ENCODE measurements at regions not wholly inside any gene's neighbourhood (a gene's known extent, or its start where the extent isn't known, plus 50 kb on each side); places are given as distances from the start of the nearest gene placed in this dataset.
"Not testable (repeated sequence)": the region's sequence is repeated elsewhere in the genome, so short reads cannot be mapped to it uniquely, and the experiment has no call there.

DNA sequence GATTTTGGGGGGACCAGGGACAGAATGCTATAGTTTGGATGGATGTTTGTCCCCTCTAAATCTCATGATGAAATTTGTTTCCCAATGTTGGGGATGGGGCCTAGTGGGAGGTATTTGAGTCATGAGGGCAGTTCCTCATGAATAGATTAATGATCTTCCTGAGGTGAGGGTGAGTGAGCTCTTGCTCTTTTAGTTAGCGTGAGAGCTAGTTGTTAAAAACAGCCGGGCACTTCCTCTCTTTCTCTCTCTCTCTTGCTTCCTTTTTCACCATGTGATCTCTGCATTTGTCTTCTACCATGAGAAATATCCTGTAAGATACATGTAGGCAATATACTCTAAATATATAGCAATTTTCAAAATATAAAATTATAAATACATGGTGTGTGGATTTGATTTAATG, 290.8 kb upstream of the PCDH9 start:
- Mint-ChIP-seq H3K36me3 (ENCODE audit: low read depth) (no peaks in the 10 kb centered on the region), H3K27ac (no peak overlapping the region), H3K4me1 (no peaks in the 10 kb centered on the region), H3K4me3 (no peak overlapping the region), H3K9me3 (peaks cover 9% of the 10 kb centered on the region), H3K27me3 (no peaks in the 10 kb centered on the region)
- ATAC-seq (replicated peaks) = no peak

DNA sequence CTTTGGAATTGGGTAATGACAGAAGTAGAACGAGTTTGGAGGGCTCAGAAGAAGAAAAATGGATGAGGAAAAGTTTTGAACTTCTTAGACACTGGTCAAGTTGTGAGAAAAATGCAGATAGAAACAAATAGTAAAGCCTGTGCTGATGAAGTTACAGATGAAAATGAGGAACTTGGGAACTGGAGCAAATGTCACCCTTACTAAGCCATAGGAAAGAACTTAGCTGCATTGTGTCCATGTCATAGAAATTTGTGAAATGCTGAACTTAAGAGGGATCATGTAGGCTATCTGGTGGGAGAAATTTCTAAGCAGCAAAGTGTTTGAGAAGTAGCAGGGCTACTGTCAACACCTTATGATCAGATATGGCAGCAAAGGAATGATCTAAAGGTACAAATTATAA, 289.2 kb upstream of the PCDH9 start:
- H3K36me3 Mint-ChIP-seq (ENCODE audit: low read depth) = no peaks in the 10 kb centered on the region
- no peak overlapping the region for H3K4me3 Mint-ChIP-seq
- H3K4me1 Mint-ChIP-seq = no peaks in the 10 kb centered on the region
- no peaks in the 10 kb centered on the region for H3K27me3 Mint-ChIP-seq
- no peak for ATAC-seq (replicated peaks)
- no peak overlapping the region for H3K27ac Mint-ChIP-seq
- H3K9me3 Mint-ChIP-seq = no peaks in the 10 kb centered on the region

DNA sequence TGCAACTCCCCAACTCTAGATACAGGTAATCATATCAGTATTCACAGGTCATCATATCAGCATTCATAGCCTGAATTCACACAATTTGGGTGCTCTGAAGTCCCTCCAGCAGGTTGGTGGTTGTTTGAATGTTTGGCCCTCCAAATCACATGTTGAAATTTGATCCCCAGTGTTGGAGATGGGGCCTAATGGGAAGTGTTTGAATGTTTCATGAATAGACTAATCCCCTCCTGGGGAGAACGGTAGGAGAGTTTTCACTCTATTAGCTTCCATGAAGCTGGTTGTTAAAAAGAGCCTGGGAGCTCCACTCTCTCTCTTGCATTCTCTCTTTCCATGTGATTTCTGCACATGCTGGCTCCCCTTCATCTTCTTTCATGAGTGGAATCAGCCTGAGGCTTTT, 288.6 kb upstream of the PCDH9 start:
- Mint-ChIP-seq H3K27ac (no peak overlapping the region), H3K27me3 (no peaks in the 10 kb centered on the region), H3K9me3 (no peaks in the 10 kb centered on the region), H3K4me1 (no peaks in the 10 kb centered on the region), H3K4me3 (no peak overlapping the region), H3K36me3 (ENCODE audit: low read depth) (no peaks in the 10 kb centered on the region)
- ATAC-seq (replicated peaks) = no peak

GRCh38 chr13:67515895-67516294, 285.8 kb upstream of the PCDH9 start:
- no peak for ATAC-seq (replicated peaks)
- Mint-ChIP-seq H3K9me3 (no peaks in the 10 kb centered on the region), H3K4me3 (no peak overlapping the region), H3K27me3 (no peaks in the 10 kb centered on the region), H3K36me3 (ENCODE audit: low read depth) (no peaks in the 10 kb centered on the region), H3K27ac (no peak overlapping the region), H3K4me1 (no peaks in the 10 kb centered on the region)

DNA sequence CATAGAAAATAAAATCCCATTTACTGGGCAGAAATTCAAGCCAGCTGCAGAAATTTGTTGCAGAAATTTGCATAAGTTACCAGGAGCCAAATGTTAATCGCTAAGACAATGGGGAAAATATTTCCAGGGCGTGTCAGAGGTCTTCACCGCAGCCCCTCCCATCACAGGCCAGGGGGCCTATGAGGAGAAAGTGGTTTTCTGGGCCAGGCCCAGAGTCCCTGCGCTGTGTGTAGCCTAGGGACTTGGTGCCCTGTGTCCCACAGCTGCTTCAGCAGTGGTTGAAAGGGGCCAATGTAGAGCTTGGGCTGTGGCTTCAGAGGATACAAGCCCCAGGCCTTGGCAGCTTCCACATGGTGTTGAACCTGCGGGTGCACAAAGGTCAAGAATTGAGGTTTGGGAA, 278.9 kb upstream of the PCDH9 start:
- Mint-ChIP-seq H3K4me3 (no peak overlapping the region), H3K36me3 (ENCODE audit: low read depth) (no peaks in the 10 kb centered on the region), H3K4me1 (no peaks in the 10 kb centered on the region), H3K27me3 (no peaks in the 10 kb centered on the region), H3K9me3 (peaks cover 4% of the 10 kb centered on the region), H3K27ac (no peak overlapping the region)
- no peak for ATAC-seq (replicated peaks)

DNA sequence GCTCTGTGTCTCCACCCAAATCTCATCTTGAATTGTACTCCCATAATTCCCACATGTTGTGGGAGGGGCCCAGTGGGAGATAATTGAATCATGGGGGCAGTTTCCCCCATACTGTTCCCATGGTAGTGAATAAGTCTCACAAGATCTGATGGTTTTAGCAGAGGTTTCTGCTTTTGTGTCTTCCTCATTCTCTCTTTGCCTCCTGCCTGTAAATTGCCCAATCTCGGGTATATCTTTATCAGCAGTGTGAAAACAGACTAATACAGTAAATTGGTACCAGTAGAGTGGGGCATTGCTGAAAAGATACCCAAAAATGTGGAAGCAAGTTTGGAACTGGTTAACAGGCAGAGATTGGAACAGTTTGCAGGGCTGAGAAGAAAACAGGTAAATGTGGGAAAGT, 278.1 kb upstream of the PCDH9 start:
- H3K4me3 Mint-ChIP-seq; H3K4me1 Mint-ChIP-seq; H3K27ac Mint-ChIP-seq; ATAC-seq (replicated peaks); H3K9me3 Mint-ChIP-seq; H3K27me3 Mint-ChIP-seq; H3K36me3 Mint-ChIP-seq (ENCODE audit: low read depth): not testable (repeated sequence)

DNA sequence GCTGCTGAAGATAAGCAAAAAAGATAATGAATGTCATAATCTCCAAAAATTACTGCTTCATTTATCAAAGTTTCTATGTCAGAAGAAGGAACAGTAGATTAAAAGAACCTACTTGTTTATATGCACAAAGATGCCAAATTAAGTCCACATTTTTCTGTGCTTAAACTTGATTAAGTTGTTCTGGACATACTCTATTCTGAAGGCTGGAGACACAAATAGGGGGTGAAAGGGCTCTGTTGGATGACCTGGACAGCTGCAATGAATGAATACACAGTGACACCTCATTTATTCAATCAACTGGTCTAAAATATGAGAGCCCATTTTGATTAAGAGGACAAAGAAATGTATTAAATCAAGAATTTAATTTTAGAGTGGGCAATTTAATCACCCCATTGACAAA, 276.3 kb upstream of the PCDH9 start:
- H3K4me3 Mint-ChIP-seq = no peak overlapping the region
- no peak for ATAC-seq (replicated peaks)
- peaks cover 11% of the 10 kb centered on the region for H3K9me3 Mint-ChIP-seq
- no peaks in the 10 kb centered on the region for H3K4me1 Mint-ChIP-seq
- H3K27ac Mint-ChIP-seq = no peak overlapping the region
- H3K27me3 Mint-ChIP-seq = no peaks in the 10 kb centered on the region
- no peaks in the 10 kb centered on the region for H3K36me3 Mint-ChIP-seq (ENCODE audit: low read depth)

GRCh38 chr13:67505376-67505775, 275.2 kb upstream of the PCDH9 start:
- Mint-ChIP-seq H3K27me3 (no peaks in the 10 kb centered on the region), H3K27ac (no peak overlapping the region), H3K36me3 (ENCODE audit: low read depth) (no peaks in the 10 kb centered on the region), H3K4me3 (no peak overlapping the region), H3K4me1 (no peaks in the 10 kb centered on the region), H3K9me3 (peaks cover 11% of the 10 kb centered on the region)
- no peak for ATAC-seq (replicated peaks)

- Mint-ChIP-seq H3K4me1 (no peaks in the 10 kb centered on the region), H3K36me3 (ENCODE audit: low read depth) (no peaks in the 10 kb centered on the region), H3K27ac (no peak overlapping the region), H3K27me3 (no peaks in the 10 kb centered on the region), H3K4me3 (no peak overlapping the region), H3K9me3 (peaks cover 17% of the 10 kb centered on the region)
- no peak for ATAC-seq (replicated peaks)
Observed at GRCh38 chr13:67498948-67499347, 268.8 kb upstream of the PCDH9 start.

GRCh38 chr13:67493835-67494234, 263.7 kb upstream of the PCDH9 start:
- Mint-ChIP-seq H3K27ac (no peak overlapping the region), H3K36me3 (ENCODE audit: low read depth) (no peaks in the 10 kb centered on the region), H3K4me3 (no peak overlapping the region), H3K27me3 (no peaks in the 10 kb centered on the region), H3K9me3 (peaks cover 7% of the 10 kb centered on the region), H3K4me1 (no peaks in the 10 kb centered on the region)
- no peak for ATAC-seq (replicated peaks)

DNA sequence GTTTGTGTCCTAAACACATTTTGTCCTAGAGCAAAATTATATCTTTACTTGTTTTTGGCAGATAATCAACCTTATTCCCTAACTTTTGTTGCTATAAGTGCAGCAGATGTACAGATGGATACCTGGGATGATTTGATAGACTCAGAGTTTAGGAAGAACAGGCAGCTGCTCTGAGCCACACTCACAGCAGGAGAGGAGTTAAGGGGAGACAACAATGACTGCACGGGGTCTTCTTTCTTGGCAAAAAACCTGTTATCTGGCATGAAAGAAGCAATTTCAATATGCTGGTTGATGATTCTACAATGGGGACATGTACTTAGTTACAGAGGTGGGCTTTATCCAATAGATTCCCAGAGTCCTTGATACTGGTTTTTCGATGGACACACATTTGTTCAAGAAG, 258.9 kb upstream of the PCDH9 start:
- H3K9me3 Mint-ChIP-seq = peaks cover 7% of the 10 kb centered on the region
- no peaks in the 10 kb centered on the region for H3K4me1 Mint-ChIP-seq
- ATAC-seq (replicated peaks) = no peak
- no peak overlapping the region for H3K4me3 Mint-ChIP-seq
- H3K27me3 Mint-ChIP-seq = no peaks in the 10 kb centered on the region
- H3K36me3 Mint-ChIP-seq (ENCODE audit: low read depth) = no peaks in the 10 kb centered on the region
- H3K27ac Mint-ChIP-seq = no peak overlapping the region

- no peaks in the 10 kb centered on the region for H3K27me3 Mint-ChIP-seq
- peaks cover 10% of the 10 kb centered on the region for H3K9me3 Mint-ChIP-seq
- H3K4me3 Mint-ChIP-seq = no peak overlapping the region
- H3K27ac Mint-ChIP-seq = no peak overlapping the region
- no peaks in the 10 kb centered on the region for H3K4me1 Mint-ChIP-seq
- ATAC-seq (replicated peaks) = no peak
- H3K36me3 Mint-ChIP-seq (ENCODE audit: low read depth) = no peaks in the 10 kb centered on the region
Observed at GRCh38 chr13:67481445-67481844, 251.3 kb upstream of the PCDH9 start.

DNA sequence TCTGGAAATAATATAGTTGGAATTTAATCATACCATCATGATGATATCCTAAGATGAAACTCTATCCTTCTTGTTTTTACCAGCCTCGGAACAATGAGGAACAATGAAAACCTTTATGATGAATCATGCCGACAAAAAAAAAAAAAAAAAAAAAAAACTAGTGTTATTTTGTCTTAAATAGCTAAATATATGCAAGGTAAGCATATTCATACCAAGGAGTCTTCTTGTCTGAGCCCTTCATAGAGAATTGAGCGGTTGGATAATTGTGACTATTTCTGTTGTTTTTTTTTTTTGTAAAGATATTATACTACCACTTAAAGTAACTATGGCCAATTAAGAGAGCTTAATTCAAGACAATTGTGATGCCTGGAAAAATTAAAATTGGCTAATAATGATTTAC, 244.0 kb upstream of the PCDH9 start:
- H3K9me3 Mint-ChIP-seq = peaks cover 12% of the 10 kb centered on the region
- no peak overlapping the region for H3K27ac Mint-ChIP-seq
- H3K36me3 Mint-ChIP-seq (ENCODE audit: low read depth) = no peaks in the 10 kb centered on the region
- no peak overlapping the region for H3K4me3 Mint-ChIP-seq
- no peak for ATAC-seq (replicated peaks)
- no peaks in the 10 kb centered on the region for H3K4me1 Mint-ChIP-seq
- no peaks in the 10 kb centered on the region for H3K27me3 Mint-ChIP-seq

DNA sequence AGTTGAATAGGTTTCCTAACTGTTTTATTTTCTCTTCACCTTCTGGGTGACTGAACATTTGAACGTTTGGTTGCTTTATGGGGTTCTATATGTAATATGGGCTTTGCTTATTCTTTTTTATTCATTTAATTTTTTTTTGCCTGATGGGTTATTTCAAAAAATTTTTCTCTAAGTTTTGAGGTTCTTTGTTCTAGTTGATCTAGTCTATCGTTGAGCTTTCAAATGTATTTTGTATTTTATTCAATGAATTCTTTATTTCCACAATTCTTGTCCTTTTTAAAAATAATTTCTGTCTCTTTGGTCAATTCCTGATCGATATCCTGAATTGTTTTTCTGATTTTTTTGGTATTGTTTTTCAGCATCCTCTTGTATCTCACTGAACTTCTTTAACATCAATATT, 239.5 kb upstream of the PCDH9 start:
- Mint-ChIP-seq H3K27ac (no peak overlapping the region), H3K9me3 (peaks cover 16% of the 10 kb centered on the region), H3K36me3 (ENCODE audit: low read depth) (no peaks in the 10 kb centered on the region), H3K27me3 (no peaks in the 10 kb centered on the region), H3K4me1 (no peaks in the 10 kb centered on the region), H3K4me3 (no peak overlapping the region)
- no peak for ATAC-seq (replicated peaks)

DNA sequence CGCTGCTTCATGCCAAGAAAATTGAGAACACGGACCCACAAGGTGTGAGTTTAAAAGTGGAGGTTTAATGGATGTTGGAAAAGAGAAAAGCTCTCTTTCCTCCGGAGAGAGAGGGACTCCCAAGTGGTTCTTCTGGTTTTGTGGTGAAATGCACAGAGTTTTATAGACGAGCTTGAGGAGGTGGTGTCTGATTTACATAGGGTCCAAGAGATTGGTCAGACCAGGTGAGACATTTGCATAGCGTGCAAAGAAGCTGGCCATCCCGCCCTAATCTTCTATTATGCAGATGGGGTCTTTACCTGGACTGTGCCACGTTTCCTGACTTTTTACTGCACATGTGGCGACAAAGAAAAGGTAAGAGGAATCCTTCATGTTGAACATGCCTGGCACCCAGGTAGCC, 236.4 kb upstream of the PCDH9 start:
- Mint-ChIP-seq H3K27me3 (no peaks in the 10 kb centered on the region), H3K4me3 (no peak overlapping the region), H3K4me1 (no peaks in the 10 kb centered on the region), H3K36me3 (ENCODE audit: low read depth) (no peaks in the 10 kb centered on the region), H3K27ac (no peak overlapping the region), H3K9me3 (peaks cover 14% of the 10 kb centered on the region)
- ATAC-seq (replicated peaks) = no peak

GRCh38 chr13:67464154-67464553, 234.0 kb upstream of the PCDH9 start:
- no peak for ATAC-seq (replicated peaks)
- Mint-ChIP-seq H3K27me3 (no peaks in the 10 kb centered on the region), H3K36me3 (ENCODE audit: low read depth) (no peaks in the 10 kb centered on the region), H3K4me1 (no peaks in the 10 kb centered on the region), H3K4me3 (no peak overlapping the region), H3K9me3 (peaks cover 12% of the 10 kb centered on the region), H3K27ac (no peak overlapping the region)

All from activated T-helper 17 cell treated with anti-CD3 and anti-CD28 coated beads, Interleukin-2, amount 50 U/mL, for 72 hours (primary cell).